Neural crest cell (in vitro differentiated cells): ENCODE measurements at regions not wholly inside any gene's neighbourhood (a gene's known extent, or its start where the extent isn't known, plus 50 kb on each side); places are given as distances from the start of the nearest gene placed in this dataset.

Experiments used
- DNase-seq: peaks from one replicate; pipeline ENCODE4 v3.0.0; 2021; ENCODE audit warnings: low read depth, mixed read lengths, low spot score
- H3K27ac Mint-ChIP-seq: one replicate; pipeline ENCODE4 v1.8.0; 2021; ENCODE audit warnings: mild to moderate bottlenecking, mixed read lengths; ENCODE audit not compliant: unreplicated experiment
- H3K27me3 Mint-ChIP-seq: 2 replicates; pipeline ENCODE4 v1.8.0; 2021; ENCODE audit warnings: low read depth, mild to moderate bottlenecking, mixed read lengths
- H3K36me3 Mint-ChIP-seq: 2 replicates; pipeline ENCODE4 v1.8.0; 2021; ENCODE audit warnings: low read depth, mild to moderate bottlenecking, mixed read lengths
- H3K4me1 Mint-ChIP-seq: 2 replicates; pipeline ENCODE4 v1.8.0; 2021; ENCODE audit warnings: mixed read lengths
- H3K4me3 Mint-ChIP-seq: one replicate; pipeline ENCODE4 v1.8.0; 2021; ENCODE audit warnings: mild to moderate bottlenecking, mixed read lengths
- H3K9me3 Mint-ChIP-seq: 2 replicates; pipeline ENCODE4 v1.8.0; 2021; ENCODE audit warnings: mixed read lengths
- CTCF ChIP-seq: fragments of 200-600 bp; sonication (generic); conservative IDR thresholded peaks from 2 replicates; pipeline ENCODE4 v1.5.0; 2021; ENCODE audit warnings: antibody characterized with exemption, mild to moderate bottlenecking

GRCh38 chr2:241924069-241924908, 54.8 kb downstream of the RTP5 start:
- DNase-seq, result no peak
- H3K4me1 Mint-ChIP-seq, result no peaks in the 10 kb centered on the region
- no peak for TF ChIP-seq CTCF
- no peaks in the 10 kb centered on the region for H3K9me3 Mint-ChIP-seq
- no peaks in the 10 kb centered on the region for H3K27me3 Mint-ChIP-seq
- H3K27ac Mint-ChIP-seq, result no peak overlapping the region
- no peaks in the 10 kb centered on the region for H3K36me3 Mint-ChIP-seq
- no peak overlapping the region for H3K4me3 Mint-ChIP-seq

- no peak for DNase-seq
- Mint-ChIP-seq H3K36me3 (no peaks in the 10 kb centered on the region), H3K9me3 (no peaks in the 10 kb centered on the region), H3K27ac (no peak overlapping the region), H3K4me1 (no peaks in the 10 kb centered on the region), H3K27me3 (no peaks in the 10 kb centered on the region), H3K4me3 (no peak overlapping the region)
- no peak for TF ChIP-seq CTCF
Observed at GRCh38 chr2:241924909-241925250, 55.4 kb downstream of the RTP5 start.

- DNase-seq, result no peak
- Mint-ChIP-seq H3K4me1 (no peaks in the 10 kb centered on the region), H3K27ac (no peak overlapping the region), H3K27me3 (no peaks in the 10 kb centered on the region), H3K36me3 (no peaks in the 10 kb centered on the region), H3K9me3 (no peaks in the 10 kb centered on the region), H3K4me3 (no peak overlapping the region)
- no peak for TF ChIP-seq CTCF
Observed at GRCh38 chr2:241925277-241925676, 55.7 kb downstream of the RTP5 start.

- Mint-ChIP-seq H3K9me3 (no peaks in the 10 kb centered on the region), H3K4me1 (no peaks in the 10 kb centered on the region), H3K4me3 (no peak overlapping the region), H3K36me3 (no peaks in the 10 kb centered on the region), H3K27ac (no peak overlapping the region), H3K27me3 (no peaks in the 10 kb centered on the region)
- no peak for DNase-seq
- TF ChIP-seq CTCF, result no peak
Observed at GRCh38 chr2:241925821-241926441, 56.4 kb downstream of the RTP5 start.

- H3K4me3 Mint-ChIP-seq, result no peak overlapping the region
Observed at GRCh38 chr2:241926541-241927311, 57.2 kb downstream of the RTP5 start.

More at GRCh38 chr2:241926541-241927311, 57.2 kb downstream of the RTP5 start:
- Mint-ChIP-seq H3K36me3 (no peaks in the 10 kb centered on the region), H3K27ac (no peak overlapping the region), H3K27me3 (no peaks in the 10 kb centered on the region), H3K4me1 (no peaks in the 10 kb centered on the region), H3K9me3 (no peaks in the 10 kb centered on the region)
- no peak for DNase-seq
- no peak for TF ChIP-seq CTCF
